Activated gamma-delta T cell treated with Interleukin-2 at 50 U/mL for 16 hours (primary cell): ENCODE measurements at regions not wholly inside any gene's neighbourhood (a gene's known extent, or its start where the extent isn't known, plus 50 kb on each side); places are given as distances from the start of the nearest gene placed in this dataset.
"Not testable (repeated sequence)": the region's sequence is repeated elsewhere in the genome, so short reads cannot be mapped to it uniquely, and the experiment has no call there.

ENCODE experiments used
- DNase-seq: peaks from one replicate; pipeline ENCODE4 v3.0.0-alpha.2; 2020

DNA sequence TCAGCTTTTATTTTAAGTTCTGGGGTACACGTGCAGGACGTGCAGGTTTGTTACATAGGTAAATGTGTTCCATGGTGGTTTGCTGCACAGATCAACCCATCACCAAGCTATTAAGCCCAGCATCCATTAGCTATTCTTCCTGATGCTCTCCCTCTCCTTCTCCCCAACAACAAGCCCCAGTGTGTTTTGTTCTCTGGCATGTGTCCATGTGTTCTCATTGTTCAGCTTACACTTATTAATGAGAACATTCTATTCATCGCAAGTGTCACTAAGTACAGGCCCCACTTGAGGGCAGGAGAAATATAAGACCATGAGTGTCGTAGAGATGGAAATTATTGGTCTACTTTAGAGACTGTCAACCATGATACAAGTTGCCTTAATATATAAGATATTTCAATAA, 615.1 kb downstream of the CDH8 start:
- no peak for DNase-seq

GRCh38 chr16:61419791-61420190, 616.4 kb downstream of the CDH8 start:
- no peak for DNase-seq

- not testable (repeated sequence) for DNase-seq
These were observed 617.4 kb downstream of the CDH8 start for GRCh38 chr16:61418802-61419201.

DNA sequence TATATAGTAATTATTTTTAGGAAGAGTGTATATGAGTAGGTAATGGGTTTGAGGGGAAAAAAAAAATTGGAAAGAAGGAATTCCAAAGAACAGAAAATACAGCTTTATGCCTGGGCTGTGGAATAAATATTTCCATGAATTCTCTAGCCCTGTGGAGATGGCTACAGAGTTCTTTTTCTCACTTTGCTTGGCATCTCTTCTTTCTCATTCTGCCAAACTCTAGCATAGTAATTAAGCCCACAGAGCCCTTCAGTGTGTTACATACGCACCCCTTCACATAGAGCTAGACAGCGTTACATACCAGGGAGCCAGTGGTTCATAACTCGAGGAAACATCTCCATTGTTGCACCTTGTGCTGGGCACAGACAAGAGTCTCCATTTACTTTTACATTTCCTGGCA, 621.1 kb downstream of the CDH8 start:
- DNase-seq = no peak

- DNase-seq = no peak
These were observed 623.2 kb downstream of the CDH8 start for GRCh38 chr16:61413021-61413420.

DNA sequence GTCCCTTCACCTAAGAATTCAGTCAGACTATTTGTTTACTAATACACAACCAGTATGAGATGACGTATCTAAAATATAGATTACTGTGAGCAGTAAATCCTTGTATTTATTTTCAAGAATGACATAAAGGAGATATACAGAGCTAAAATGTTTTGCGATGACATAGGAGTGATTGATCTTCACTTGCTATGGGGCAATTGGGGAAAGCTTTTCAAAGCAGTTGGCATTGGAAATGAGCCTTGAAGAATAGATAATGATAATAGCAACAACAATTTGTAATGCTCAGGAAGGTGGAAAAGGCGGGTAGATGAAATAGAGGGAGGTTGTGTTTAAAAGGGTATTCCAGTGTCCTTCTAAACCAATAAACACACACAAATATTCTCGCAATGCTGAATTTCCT, 623.7 kb downstream of the CDH8 start:
- DNase-seq = no peak

DNA sequence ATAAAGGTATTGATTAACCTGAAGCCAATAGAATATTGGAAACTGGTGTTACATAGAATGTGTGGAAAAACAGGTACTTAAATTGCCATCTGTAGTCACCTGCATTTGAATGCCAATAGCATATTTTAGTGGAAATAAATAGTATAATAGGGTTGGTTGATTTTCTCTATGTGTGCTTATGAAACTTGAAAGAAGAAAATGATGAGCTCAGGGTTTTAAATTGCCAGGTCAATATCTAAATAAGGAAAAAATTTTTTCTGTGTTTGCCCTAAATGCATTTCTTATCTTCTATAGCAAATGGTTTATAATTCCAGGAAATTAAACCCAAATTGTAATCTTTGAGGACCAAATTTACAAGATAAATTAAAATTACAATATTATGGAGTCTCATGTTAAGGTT, 626.6 kb downstream of the CDH8 start:
- DNase-seq = no peak

DNA sequence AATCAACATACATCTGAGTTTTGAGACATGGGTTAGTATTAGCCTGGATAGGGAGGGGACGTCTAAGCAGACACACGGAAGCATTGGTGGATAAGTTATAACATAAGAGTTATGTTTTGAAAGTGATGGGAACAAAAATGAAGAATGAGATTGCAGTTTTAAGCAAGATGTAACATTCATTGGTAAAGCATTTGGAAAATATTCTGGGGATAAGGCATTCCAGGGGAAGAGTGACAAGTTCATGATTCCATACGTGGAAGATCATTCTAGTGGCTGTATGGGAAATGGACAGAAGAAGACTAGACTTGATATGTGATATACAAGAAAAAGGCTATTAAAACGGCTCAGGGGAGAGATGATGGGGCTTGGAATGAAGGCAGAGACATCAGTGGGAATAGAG, 632.9 kb downstream of the CDH8 start:
- no peak for DNase-seq

DNA sequence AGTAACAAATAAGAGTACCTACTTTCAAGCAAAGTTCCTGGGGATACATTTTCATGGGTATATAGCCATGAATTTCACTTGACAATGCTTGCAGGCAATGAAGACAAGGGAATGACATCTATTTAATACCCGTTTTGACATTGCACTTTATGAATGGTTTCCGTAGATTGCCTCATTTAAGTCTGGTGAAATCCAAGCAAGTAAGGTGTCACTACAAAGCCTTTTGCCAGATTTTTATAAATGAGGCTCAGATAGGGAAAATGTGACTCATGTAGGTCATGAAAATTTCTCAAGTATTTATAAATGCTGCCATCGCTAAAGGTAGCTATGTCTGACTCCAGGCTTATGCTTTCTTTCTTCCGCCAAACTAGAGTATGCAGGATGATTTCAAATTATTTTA, 644.3 kb downstream of the CDH8 start:
- no peak for DNase-seq

GRCh38 chr16:61390965-61391637, 645.1 kb downstream of the CDH8 start:
- DNase-seq = no peak

- DNase-seq = no peak
These were observed 650.7 kb downstream of the CDH8 start for GRCh38 chr16:61385392-61386071.

DNA sequence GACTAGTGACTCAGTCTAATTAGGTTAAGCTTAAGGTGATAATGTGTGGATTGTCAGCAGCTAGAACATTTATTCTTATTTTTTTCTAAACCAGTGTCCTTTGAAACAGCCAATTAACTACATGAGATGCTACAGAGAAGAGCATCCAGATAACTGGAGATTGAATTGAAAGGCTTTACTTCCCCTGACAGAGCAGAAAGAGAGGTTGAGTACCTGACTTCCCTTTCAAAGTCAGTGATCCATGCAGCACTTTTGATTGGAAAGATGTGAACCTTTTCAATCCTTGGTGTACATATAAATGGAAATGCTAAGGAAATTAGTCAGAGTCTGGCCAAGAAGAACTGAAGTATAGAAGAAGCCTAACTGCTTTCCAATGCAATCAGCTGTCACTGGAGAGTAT, 653.8 kb downstream of the CDH8 start:
- DNase-seq = no peak

- DNase-seq = no peak
These were observed 656.9 kb downstream of the CDH8 start for GRCh38 chr16:61379311-61379710.

DNA sequence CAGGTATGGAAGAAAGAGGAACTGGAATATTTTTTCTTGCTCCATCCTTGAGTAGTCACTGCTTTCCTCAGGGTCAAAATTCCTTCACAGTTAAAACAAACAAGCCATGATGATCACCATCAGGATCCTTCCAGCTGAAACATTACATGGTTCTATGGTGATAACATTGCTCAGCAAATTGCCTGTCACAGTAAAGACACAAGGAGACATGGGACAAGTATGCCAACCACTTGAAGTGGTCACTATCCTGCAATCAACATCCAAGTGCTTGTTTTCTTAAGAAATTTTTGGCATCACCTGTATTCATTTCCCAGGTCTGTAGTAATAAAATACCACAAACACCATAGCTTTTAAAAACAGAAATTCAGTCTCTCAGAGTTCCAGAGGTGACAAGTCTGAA, 662.2 kb downstream of the CDH8 start:
- DNase-seq = no peak

DNA sequence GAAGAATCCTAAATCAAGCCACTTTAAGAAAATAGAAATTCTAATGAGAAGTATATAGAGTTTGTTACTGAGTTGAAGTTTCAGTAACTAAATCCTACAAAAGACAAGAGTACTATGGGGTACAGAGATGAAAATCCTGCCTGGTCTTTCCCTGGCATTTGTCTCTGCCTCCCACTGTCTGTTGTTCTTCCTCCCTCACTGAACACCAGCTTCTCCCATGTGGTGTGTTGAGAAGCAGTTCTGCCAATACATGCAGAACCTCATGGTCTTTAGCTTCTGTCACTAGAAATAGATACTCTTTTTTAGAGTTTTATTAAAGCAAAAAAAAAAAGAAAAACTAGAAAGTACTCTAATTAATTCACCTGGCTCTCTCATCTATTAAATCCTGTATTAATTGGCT, 664.4 kb downstream of the CDH8 start:
- DNase-seq = no peak

GRCh38 chr16:61371388-61371787, 664.9 kb downstream of the CDH8 start:
- no peak for DNase-seq

DNA sequence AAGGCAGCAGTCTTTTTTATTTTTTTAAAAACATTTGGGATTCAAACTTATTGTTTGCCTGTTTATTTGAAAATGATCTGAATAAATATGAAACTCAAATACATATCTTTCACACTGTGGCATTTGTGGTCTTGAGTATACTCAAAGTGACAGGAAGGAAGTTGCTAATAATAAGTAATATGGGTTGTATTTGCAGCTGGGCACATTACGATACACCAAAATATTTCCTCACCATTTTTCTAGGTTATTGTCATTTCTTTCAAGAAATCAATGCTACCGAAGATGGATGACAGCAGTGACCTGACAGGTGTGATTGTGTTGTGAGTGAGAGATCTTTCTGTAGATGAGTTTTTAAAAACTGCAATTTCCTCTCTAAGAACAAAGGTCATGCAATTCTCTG, 665.7 kb downstream of the CDH8 start:
- no peak for DNase-seq

GRCh38 chr16:61366006-61366405, 670.2 kb downstream of the CDH8 start:
- DNase-seq = no peak

- no peak for DNase-seq
These were observed 671.2 kb downstream of the CDH8 start for GRCh38 chr16:61364990-61365389.

DNA sequence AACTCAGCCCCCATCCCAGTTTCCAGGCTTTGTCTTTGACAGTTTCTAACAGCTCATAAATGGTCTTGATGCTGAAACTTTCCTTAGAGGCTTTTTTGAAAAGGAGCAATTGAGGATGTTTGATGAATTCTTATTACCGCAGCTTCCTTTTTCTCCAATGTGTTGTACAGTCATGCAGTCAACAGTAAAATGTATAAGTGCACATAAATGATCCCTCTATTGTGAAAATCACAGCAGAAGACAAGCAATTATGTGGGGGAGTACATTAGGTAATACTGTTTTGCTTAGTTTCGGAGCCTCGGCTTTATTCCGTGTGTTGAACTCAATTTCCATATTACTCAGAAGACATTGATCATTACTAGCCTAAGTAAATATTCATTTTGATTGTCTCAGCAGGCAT, 673.7 kb downstream of the CDH8 start:
- no peak for DNase-seq

- no peak for DNase-seq
These were observed 691.4 kb downstream of the CDH8 start for GRCh38 chr16:61344791-61345190.

- DNase-seq = no peak
These were observed 703.8 kb downstream of the CDH8 start for GRCh38 chr16:61332461-61332860.

DNA sequence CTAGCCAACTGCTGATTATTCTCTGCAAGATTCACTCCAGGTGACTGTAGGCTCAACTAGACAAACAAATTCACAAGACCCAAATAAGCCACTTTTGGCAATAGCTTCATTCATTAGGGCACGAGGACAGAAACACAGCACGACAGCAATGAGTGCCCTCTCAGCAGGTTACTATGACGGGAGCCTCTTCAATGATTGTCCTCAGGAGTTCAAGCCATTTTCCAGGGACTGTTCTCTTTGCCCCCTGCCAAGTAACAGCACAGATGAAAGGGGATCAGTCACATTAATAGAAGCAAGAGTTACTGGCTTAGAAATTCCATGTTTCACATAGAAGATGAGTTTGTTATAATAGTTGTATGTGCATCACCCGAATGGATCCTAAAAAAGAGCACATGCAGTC, 712.2 kb downstream of the CDH8 start:
- no peak for DNase-seq

DNA sequence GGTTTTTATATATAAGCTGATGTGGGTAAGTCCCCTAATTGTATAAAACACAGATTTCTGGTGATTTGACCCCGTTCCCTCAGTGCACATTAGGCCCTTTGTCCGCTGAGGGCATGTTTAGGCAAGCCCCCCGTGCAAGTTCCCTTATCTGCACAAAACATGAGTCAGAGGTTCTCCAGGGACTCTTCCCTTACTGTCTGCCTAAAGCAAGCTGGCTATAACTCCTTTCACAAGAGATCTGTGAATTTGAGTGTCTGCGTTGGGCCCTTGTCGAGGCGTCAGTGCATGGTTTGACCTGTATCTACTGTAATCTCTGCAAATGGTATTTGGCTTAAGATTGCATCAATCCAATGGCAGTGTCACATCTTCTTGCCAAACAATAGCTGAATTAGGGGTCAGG, 712.8 kb downstream of the CDH8 start:
- DNase-seq = no peak

GRCh38 chr16:61320791-61321190, 715.4 kb downstream of the CDH8 start:
- no peak for DNase-seq
